GM12874 (cell line): ENCODE measurements at regions not wholly inside any gene's neighbourhood (a gene's known extent, or its start where the extent isn't known, plus 50 kb on each side); places are given as distances from the start of the nearest gene placed in this dataset.

Experiments
- CTCF ChIP-seq: IDR thresholded peaks from 2 replicates; pipeline ENCODE4 v1.5.1; 2011; ENCODE audit warnings: low read depth, mild to moderate bottlenecking, control low read depth, low read length, moderate library complexity; ENCODE audit not compliant: insufficient read depth

GRCh38 chr20:7665376-7665775, 274.9 kb downstream of the HAO1 start:
- TF ChIP-seq CTCF, result no peak

- no peak for TF ChIP-seq CTCF
These were observed 273.1 kb downstream of the HAO1 start for GRCh38 chr20:7667194-7667593.

DNA sequence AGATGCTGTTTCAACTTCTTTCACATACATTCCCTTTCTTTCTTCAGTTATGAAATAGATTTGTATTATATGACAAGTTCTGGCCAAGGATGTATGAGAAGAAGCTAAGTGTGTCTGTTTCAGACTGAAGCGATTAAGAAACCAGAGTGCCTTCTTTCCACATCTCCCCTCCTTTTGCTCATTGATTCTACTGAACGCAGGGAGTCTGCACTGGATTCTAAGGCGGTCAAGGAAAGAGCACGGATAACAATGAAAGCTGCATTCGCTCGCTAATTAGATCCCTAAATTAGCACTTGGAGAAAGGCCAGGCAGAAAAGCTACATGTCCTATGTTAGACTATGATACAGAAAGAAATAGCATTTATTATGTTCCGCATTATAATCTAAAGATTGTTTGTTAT, 267.7 kb downstream of the HAO1 start:
- no peak for TF ChIP-seq CTCF

- TF ChIP-seq CTCF, result no peak
These were observed 266.4 kb downstream of the HAO1 start for GRCh38 chr20:7673841-7674240.

- no peak for TF ChIP-seq CTCF
These were observed 257.3 kb downstream of the HAO1 start for GRCh38 chr20:7682916-7683315.

DNA sequence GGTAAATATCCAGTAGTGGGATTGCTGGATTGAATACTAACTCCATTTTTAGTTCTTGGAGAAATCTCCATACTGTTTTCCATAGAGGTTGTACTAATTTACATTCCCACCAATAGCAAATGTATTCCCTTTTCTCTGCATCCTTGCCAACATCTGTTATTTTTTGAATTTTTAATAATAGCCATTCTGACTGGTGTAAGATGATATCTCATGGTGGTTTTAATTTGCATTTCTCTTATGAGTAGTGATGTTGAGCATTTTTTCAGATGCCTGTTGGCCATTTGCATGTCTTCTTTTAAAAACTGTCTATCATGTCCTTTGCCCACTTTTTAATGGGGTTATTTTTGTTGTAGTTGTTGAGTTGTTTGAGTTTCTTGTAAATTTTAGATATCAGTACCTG, 253.2 kb downstream of the HAO1 start:
- no peak for TF ChIP-seq CTCF

DNA sequence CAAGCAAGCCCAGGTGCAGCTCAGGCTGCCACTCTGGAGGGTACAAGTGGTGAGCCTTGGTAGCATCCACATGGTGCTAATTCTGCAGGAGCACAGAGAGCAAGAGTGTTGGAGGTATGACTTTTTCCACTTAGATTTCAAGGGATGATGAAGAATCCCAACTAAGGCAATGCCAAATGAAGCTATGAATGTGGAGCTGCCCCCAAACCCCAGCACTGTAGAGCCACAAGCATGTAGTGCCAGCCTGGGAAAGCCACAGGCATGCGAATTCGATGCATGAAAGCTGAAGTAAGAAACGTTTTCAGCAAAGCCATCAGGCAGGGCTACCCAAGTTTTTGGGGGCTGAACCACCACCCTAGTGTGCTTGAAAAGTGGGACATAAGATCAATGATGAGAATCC, 251.1 kb downstream of the HAO1 start:
- TF ChIP-seq CTCF, result no peak
